ENCODE measurements at regions not wholly inside any gene's neighbourhood (a gene's known extent, or its start where the extent isn't known, plus 50 kb on each side); places are given as distances from the start of the nearest gene placed in this dataset.

DNA sequence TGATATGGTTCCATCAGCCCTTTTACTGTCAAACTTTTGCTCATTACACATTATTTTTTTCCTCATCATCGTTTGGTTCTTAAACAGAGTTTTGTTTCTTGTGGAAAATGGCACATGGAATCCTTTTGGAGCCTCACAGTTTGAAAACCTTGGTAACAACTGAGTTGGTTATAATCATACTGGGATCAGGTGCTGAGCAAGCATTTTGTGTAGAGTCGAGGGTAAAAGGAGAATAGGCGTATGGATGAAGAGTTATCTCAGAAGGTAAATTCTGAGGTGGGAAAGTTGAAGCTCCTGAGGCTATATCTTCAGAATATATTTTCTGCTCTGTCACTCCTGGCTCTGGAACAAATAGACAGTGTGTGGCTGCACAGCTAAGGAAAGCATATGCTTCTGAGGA, 274.0 kb upstream of the DSEL start (continued):
- TF ChIP-seq, protein P1, sequence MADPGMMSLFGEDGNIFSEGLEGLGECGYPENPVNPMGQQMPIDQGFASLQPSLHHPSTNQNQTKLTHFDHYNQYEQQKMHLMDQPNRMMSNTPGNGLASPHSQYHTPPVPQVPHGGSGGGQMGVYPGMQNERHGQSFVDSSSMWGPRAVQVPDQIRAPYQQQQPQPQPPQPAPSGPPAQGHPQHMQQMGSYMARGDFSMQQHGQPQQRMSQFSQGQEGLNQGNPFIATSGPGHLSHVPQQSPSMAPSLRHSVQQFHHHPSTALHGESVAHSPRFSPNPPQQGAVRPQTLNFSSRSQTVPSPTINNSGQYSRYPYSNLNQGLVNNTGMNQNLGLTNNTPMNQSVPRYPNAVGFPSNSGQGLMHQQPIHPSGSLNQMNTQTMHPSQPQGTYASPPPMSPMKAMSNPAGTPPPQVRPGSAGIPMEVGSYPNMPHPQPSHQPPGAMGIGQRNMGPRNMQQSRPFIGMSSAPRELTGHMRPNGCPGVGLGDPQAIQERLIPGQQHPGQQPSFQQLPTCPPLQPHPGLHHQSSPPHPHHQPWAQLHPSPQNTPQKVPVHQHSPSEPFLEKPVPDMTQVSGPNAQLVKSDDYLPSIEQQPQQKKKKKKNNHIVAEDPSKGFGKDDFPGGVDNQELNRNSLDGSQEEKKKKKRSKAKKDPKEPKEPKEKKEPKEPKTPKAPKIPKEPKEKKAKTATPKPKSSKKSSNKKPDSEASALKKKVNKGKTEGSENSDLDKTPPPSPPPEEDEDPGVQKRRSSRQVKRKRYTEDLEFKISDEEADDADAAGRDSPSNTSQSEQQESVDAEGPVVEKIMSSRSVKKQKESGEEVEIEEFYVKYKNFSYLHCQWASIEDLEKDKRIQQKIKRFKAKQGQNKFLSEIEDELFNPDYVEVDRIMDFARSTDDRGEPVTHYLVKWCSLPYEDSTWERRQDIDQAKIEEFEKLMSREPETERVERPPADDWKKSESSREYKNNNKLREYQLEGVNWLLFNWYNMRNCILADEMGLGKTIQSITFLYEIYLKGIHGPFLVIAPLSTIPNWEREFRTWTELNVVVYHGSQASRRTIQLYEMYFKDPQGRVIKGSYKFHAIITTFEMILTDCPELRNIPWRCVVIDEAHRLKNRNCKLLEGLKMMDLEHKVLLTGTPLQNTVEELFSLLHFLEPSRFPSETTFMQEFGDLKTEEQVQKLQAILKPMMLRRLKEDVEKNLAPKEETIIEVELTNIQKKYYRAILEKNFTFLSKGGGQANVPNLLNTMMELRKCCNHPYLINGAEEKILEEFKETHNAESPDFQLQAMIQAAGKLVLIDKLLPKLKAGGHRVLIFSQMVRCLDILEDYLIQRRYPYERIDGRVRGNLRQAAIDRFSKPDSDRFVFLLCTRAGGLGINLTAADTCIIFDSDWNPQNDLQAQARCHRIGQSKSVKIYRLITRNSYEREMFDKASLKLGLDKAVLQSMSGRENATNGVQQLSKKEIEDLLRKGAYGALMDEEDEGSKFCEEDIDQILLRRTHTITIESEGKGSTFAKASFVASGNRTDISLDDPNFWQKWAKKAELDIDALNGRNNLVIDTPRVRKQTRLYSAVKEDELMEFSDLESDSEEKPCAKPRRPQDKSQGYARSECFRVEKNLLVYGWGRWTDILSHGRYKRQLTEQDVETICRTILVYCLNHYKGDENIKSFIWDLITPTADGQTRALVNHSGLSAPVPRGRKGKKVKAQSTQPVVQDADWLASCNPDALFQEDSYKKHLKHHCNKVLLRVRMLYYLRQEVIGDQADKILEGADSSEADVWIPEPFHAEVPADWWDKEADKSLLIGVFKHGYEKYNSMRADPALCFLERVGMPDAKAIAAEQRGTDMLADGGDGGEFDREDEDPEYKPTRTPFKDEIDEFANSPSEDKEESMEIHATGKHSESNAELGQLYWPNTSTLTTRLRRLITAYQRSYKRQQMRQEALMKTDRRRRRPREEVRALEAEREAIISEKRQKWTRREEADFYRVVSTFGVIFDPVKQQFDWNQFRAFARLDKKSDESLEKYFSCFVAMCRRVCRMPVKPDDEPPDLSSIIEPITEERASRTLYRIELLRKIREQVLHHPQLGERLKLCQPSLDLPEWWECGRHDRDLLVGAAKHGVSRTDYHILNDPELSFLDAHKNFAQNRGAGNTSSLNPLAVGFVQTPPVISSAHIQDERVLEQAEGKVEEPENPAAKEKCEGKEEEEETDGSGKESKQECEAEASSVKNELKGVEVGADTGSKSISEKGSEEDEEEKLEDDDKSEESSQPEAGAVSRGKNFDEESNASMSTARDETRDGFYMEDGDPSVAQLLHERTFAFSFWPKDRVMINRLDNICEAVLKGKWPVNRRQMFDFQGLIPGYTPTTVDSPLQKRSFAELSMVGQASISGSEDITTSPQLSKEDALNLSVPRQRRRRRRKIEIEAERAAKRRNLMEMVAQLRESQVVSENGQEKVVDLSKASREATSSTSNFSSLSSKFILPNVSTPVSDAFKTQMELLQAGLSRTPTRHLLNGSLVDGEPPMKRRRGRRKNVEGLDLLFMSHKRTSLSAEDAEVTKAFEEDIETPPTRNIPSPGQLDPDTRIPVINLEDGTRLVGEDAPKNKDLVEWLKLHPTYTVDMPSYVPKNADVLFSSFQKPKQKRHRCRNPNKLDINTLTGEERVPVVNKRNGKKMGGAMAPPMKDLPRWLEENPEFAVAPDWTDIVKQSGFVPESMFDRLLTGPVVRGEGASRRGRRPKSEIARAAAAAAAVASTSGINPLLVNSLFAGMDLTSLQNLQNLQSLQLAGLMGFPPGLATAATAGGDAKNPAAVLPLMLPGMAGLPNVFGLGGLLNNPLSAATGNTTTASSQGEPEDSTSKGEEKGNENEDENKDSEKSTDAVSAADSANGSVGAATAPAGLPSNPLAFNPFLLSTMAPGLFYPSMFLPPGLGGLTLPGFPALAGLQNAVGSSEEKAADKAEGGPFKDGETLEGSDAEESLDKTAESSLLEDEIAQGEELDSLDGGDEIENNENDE (IDR thresholded peaks at IDR 0.05; ENCODE audit: insufficient replicate concordance, low read length) = no peak
- no peak for TF ChIP-seq NRF1 (IDR thresholded peaks at IDR 0.05; ENCODE audit: low read depth, low read length)
- no peak for TF ChIP-seq JUN (IDR thresholded peaks at IDR 0.05; ENCODE audit: low read depth, low read length)
- TF ChIP-seq HDAC2 (IDR thresholded peaks at IDR 0.05; ENCODE audit: borderline replicate concordance in 1 of 2, low read depth in 2 of 2, low read length in 2 of 2) = no peak
- TF ChIP-seq POLR2AphosphoS5 (IDR thresholded peaks at IDR 0.05; ENCODE audit: low read depth, low read length) = no peak
- no peak for TF ChIP-seq CTBP2 (IDR thresholded peaks at IDR 0.05; ENCODE audit: borderline replicate concordance, insufficient read depth, insufficient read length, low read length)
- no peak for TF ChIP-seq EZH2 (IDR thresholded peaks at IDR 0.05; ENCODE audit: low read depth, low read length, severe bottlenecking)
- no peak for TF ChIP-seq KDM5A (IDR thresholded peaks at IDR 0.05; ENCODE audit: low read length)
- no peak for TF ChIP-seq TBP (IDR thresholded peaks at IDR 0.05; ENCODE audit: low read depth, low read length)
